Large intestine (tissue), 3 donors: ENCODE measurements at regions not wholly inside any gene's neighbourhood (a gene's known extent, or its start where the extent isn't known, plus 50 kb on each side); places are given as distances from the start of the nearest gene placed in this dataset.

Experiments
- DNase-seq, 2 donors: peaks; one replicate each; pipeline versions ENCODE4 v3.0.0 to v3.0.0-alpha.2; 2013
- H3K27ac ChIP-seq: one replicate; pipeline ENCODE4 v1.5.1; 2013; ENCODE audit warnings: low read length
- H3K27me3 ChIP-seq: 2 replicates; pipeline ENCODE4 v1.6.1; 2013; ENCODE audit warnings: low read length; ENCODE audit not compliant: control insufficient read depth, insufficient read depth
- H3K36me3 ChIP-seq: 2 replicates; pipeline ENCODE4 v1.6.1; 2013; ENCODE audit warnings: low read length; ENCODE audit not compliant: control insufficient read depth, insufficient read depth
- H3K4me1 ChIP-seq: one replicate; pipeline ENCODE4 v1.6.1; 2013; ENCODE audit warnings: low read length; ENCODE audit not compliant: control insufficient read depth, insufficient read depth
- H3K4me3 ChIP-seq: one replicate; pipeline ENCODE4 v1.5.1; 2013; ENCODE audit warnings: low read length
- H3K9me3 ChIP-seq: one replicate; pipeline ENCODE4 v1.6.1; 2013; ENCODE audit warnings: mild to moderate bottlenecking, low read depth, low read length, moderate library complexity; ENCODE audit not compliant: control insufficient read depth
- WGBS: methylation state at CpG from one replicate; pipeline ENCODE4 v1.1.5; 2013; ENCODE audit warnings: low lambda C conversion rate; ENCODE audit not compliant: insufficient coverage; 5-methylcytosine and 5-hydroxymethylcytosine counted together

GRCh38 chr14:25942090-25942489 lies 655.7 kb downstream of the NOVA1 start:
- H3K27ac ChIP-seq, result no peak overlapping the region
- no peaks in the 10 kb centered on the region for H3K9me3 ChIP-seq
- no peak for DNase-seq
- no CpG with 5 or more reads among the region's 3 CpGs for WGBS
- no peaks in the 10 kb centered on the region for H3K27me3 ChIP-seq
- no peaks in the 10 kb centered on the region for H3K4me1 ChIP-seq
- no peak overlapping the region for H3K4me3 ChIP-seq
- no peaks in the 10 kb centered on the region for H3K36me3 ChIP-seq

GRCh38 chr14:25933731-25934130 lies 664.1 kb downstream of the NOVA1 start:
- no peak overlapping the region for H3K27ac ChIP-seq
- H3K4me3 ChIP-seq, result no peak overlapping the region
- H3K36me3 ChIP-seq, result no peaks in the 10 kb centered on the region
- H3K4me1 ChIP-seq, result no peaks in the 10 kb centered on the region
- WGBS, result 80% methylated on average over 1 of the region's 3 CpGs
- no peaks in the 10 kb centered on the region for H3K27me3 ChIP-seq
- DNase-seq, result no peak
- H3K9me3 ChIP-seq, result no peaks in the 10 kb centered on the region

- no peaks in the 10 kb centered on the region for H3K9me3 ChIP-seq
- no peaks in the 10 kb centered on the region for H3K27me3 ChIP-seq
- no peak overlapping the region for H3K27ac ChIP-seq
- H3K4me3 ChIP-seq, result no peak overlapping the region
- H3K4me1 ChIP-seq, result no peaks in the 10 kb centered on the region
- no peak for DNase-seq
- no peaks in the 10 kb centered on the region for H3K36me3 ChIP-seq
- WGBS, result 93% methylated on average over 7 of the region's 7 CpGs
These were observed 667.8 kb downstream of the NOVA1 start for GRCh38 chr14:25929881-25930615.

GRCh38 chr14:25911831-25912230 lies 686.0 kb downstream of the NOVA1 start:
- H3K36me3 ChIP-seq, result no peaks in the 10 kb centered on the region
- no peaks in the 10 kb centered on the region for H3K4me1 ChIP-seq
- H3K9me3 ChIP-seq, result no peaks in the 10 kb centered on the region
- H3K27me3 ChIP-seq, result no peaks in the 10 kb centered on the region
- no peak for DNase-seq
- 80% methylated on average over 1 of the region's 9 CpGs for WGBS
- no peak overlapping the region for H3K4me3 ChIP-seq
- H3K27ac ChIP-seq, result no peak overlapping the region

- H3K36me3 ChIP-seq, result no peaks in the 10 kb centered on the region
- WGBS, result 100% methylated on average over 1 of the region's 11 CpGs
These were observed 688.6 kb downstream of the NOVA1 start for GRCh38 chr14:25909045-25909747.

GRCh38 chr14:25908277-25909044 lies 689.4 kb downstream of the NOVA1 start:
- DNase-seq, result no peak
- Histone ChIP-seq H3K9me3 (no peaks in the 10 kb centered on the region), H3K4me3 (no peak overlapping the region), H3K4me1 (no peaks in the 10 kb centered on the region), H3K36me3 (no peaks in the 10 kb centered on the region), H3K27ac (no peak overlapping the region), H3K27me3 (no peaks in the 10 kb centered on the region)
- WGBS, result 57% methylated on average over 1 of the region's 3 CpGs

More at GRCh38 chr14:25909045-25909747, 688.6 kb downstream of the NOVA1 start:
- no peaks in the 10 kb centered on the region for H3K27me3 ChIP-seq
- no peaks in the 10 kb centered on the region for H3K4me1 ChIP-seq
- H3K9me3 ChIP-seq, result no peaks in the 10 kb centered on the region
- DNase-seq, result no peak
- H3K4me3 ChIP-seq, result no peak overlapping the region
- no peak overlapping the region for H3K27ac ChIP-seq

- H3K9me3 ChIP-seq, result no peaks in the 10 kb centered on the region
- H3K4me1 ChIP-seq, result no peaks in the 10 kb centered on the region
- H3K27ac ChIP-seq, result no peak overlapping the region
- WGBS, result 83% methylated on average over 2 of the region's 3 CpGs
- no peak overlapping the region for H3K4me3 ChIP-seq
- H3K27me3 ChIP-seq, result no peaks in the 10 kb centered on the region
- no peak for DNase-seq
- no peaks in the 10 kb centered on the region for H3K36me3 ChIP-seq
These were observed 693.4 kb downstream of the NOVA1 start for GRCh38 chr14:25904446-25904845.

- no CpG with 5 or more reads among the region's 1 CpG for WGBS
- H3K4me1 ChIP-seq, result no peaks in the 10 kb centered on the region
- H3K36me3 ChIP-seq, result no peaks in the 10 kb centered on the region
- no peak overlapping the region for H3K27ac ChIP-seq
- H3K4me3 ChIP-seq, result no peak overlapping the region
- no peaks in the 10 kb centered on the region for H3K27me3 ChIP-seq
- no peak for DNase-seq
- H3K9me3 ChIP-seq, result no peaks in the 10 kb centered on the region
These were observed 698.6 kb downstream of the NOVA1 start for GRCh38 chr14:25899197-25899596.

- Histone ChIP-seq H3K36me3 (no peaks in the 10 kb centered on the region), H3K9me3 (no peaks in the 10 kb centered on the region), H3K27ac (no peak overlapping the region), H3K27me3 (no peaks in the 10 kb centered on the region), H3K4me3 (no peak overlapping the region), H3K4me1 (no peaks in the 10 kb centered on the region)
- DNase-seq, result no peak
- WGBS, result no CpG with 5 or more reads among the region's 1 CpG
These were observed 701.1 kb downstream of the NOVA1 start for GRCh38 chr14:25896777-25897176.

GRCh38 chr14:25895740-25896139 lies 702.1 kb downstream of the NOVA1 start:
- Histone ChIP-seq H3K36me3 (no peaks in the 10 kb centered on the region), H3K4me3 (no peak overlapping the region), H3K9me3 (no peaks in the 10 kb centered on the region), H3K4me1 (no peaks in the 10 kb centered on the region), H3K27me3 (no peaks in the 10 kb centered on the region), H3K27ac (no peak overlapping the region)
- WGBS, result 100% methylated on average over 2 of the region's 3 CpGs
- DNase-seq, result no peak
